ENCODE measurements at regions not wholly inside any gene's neighbourhood (a gene's known extent, or its start where the extent isn't known, plus 50 kb on each side); places are given as distances from the start of the nearest gene placed in this dataset.

DNA sequence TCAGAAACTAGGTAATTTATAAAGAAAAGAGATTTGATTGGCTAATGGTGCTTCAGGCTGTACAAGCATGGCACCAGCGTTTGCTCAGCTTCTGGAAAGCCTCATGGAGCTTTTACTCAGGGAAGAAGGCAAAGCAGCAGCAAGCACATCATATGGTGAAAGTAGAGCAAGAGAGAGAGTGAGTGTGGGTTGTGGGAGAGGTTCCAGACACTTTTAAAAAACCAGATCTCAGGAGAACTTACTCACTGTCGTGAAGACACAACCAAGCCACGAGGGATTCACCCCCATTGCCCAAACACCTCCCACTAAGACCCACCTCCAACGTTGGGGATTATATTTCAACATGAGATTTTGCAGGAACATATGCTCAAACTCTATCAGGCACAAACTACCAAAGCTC lies 554.6 kb upstream of the TNP1 start:
- H3K27me3 ChIP-seq (ENCODE audit: control insufficient read depth, insufficient read depth, low read length), result no peaks in the 10 kb centered on the region
- no peak overlapping the region for H3K4me3 ChIP-seq (ENCODE audit: low read length)
- H3K9ac ChIP-seq (ENCODE audit: low read length), result no peak overlapping the region
- no peaks in the 10 kb centered on the region for H3K4me1 ChIP-seq (ENCODE audit: control insufficient read depth, insufficient read depth, low read length)
- H3K36me3 ChIP-seq (ENCODE audit: control insufficient read depth, insufficient read depth, low read length), result no peaks in the 10 kb centered on the region
- no peaks in the 10 kb centered on the region for H3K9me3 ChIP-seq (ENCODE audit: control insufficient read depth, low read length)

DNA sequence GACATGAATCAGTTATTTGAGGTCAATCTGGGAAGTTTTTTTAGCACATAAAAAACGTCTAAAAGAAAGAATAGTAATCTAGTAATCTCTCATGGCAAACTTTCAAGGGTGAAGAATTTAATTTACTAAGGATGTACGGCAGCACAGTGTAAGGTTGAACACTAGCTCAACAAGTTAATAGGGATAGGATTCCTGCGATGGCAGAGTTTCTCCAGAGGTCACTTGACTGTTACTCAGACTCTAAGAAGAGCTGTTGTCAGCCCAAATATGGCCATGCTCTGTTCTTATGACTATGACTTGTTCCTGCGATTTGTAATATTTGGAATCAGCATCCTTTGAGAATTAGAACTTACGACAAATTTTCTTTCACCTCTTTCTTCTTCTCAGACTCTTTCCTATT lies 553.3 kb upstream of the TNP1 start:
- no peak overlapping the region for H3K9ac ChIP-seq (ENCODE audit: low read length)
- H3K27me3 ChIP-seq (ENCODE audit: control insufficient read depth, insufficient read depth, low read length), result no peaks in the 10 kb centered on the region
- no peaks in the 10 kb centered on the region for H3K36me3 ChIP-seq (ENCODE audit: control insufficient read depth, insufficient read depth, low read length)
- H3K9me3 ChIP-seq (ENCODE audit: control insufficient read depth, low read length), result no peaks in the 10 kb centered on the region
- no peaks in the 10 kb centered on the region for H3K4me1 ChIP-seq (ENCODE audit: control insufficient read depth, insufficient read depth, low read length)
- no peak overlapping the region for H3K4me3 ChIP-seq (ENCODE audit: low read length)

DNA sequence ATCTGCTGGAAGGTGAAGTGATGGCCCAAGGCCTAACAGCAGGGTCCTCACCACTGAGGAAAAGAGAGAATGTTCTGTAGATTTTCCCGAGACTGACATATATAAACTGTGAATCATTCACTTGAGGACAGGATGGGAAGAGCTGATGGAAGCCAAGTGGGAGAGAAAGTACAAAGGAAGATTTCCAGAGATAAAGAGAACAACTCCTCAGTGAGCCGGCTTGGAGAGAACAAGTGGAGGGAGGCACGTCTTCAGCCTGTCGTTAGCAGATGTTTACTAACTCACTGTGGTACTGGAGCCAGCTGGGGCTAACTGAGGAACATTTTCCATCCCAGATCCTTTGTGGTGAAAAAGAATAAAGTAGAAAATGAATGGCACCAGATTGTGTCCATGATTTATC lies 552.9 kb upstream of the TNP1 start:
- Histone ChIP-seq H3K9ac (ENCODE audit: low read length) (no peak overlapping the region), H3K27me3 (ENCODE audit: control insufficient read depth, insufficient read depth, low read length) (no peaks in the 10 kb centered on the region), H3K36me3 (ENCODE audit: control insufficient read depth, insufficient read depth, low read length) (no peaks in the 10 kb centered on the region), H3K4me3 (ENCODE audit: low read length) (no peak overlapping the region), H3K4me1 (ENCODE audit: control insufficient read depth, insufficient read depth, low read length) (no peaks in the 10 kb centered on the region), H3K9me3 (ENCODE audit: control insufficient read depth, low read length) (no peaks in the 10 kb centered on the region)

DNA sequence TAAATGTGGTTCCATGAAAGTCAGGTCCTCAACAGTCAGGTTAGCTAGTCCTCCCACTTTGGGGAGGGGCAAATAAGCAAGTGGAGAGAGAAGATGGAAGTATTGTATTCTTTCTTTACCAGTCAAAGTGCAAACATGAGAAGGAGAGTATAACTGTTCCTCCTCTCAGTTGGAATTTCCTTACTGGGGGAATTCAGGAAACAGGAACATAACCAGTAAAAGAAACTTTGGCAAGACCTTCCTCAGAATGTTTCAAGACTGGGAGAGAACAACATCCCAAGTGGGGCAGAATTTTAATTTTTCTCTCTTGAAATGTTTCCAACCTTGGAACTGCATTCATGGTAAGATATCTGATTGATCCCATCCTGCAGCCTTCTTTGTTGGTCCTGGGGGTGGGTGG lies 552.4 kb upstream of the TNP1 start:
- Histone ChIP-seq H3K36me3 (ENCODE audit: control insufficient read depth, insufficient read depth, low read length) (no peaks in the 10 kb centered on the region), H3K27me3 (ENCODE audit: control insufficient read depth, insufficient read depth, low read length) (no peaks in the 10 kb centered on the region), H3K4me3 (ENCODE audit: low read length) (no peak overlapping the region), H3K9me3 (ENCODE audit: control insufficient read depth, low read length) (no peaks in the 10 kb centered on the region), H3K4me1 (ENCODE audit: control insufficient read depth, insufficient read depth, low read length) (no peaks in the 10 kb centered on the region), H3K9ac (ENCODE audit: low read length) (no peak overlapping the region)

DNA sequence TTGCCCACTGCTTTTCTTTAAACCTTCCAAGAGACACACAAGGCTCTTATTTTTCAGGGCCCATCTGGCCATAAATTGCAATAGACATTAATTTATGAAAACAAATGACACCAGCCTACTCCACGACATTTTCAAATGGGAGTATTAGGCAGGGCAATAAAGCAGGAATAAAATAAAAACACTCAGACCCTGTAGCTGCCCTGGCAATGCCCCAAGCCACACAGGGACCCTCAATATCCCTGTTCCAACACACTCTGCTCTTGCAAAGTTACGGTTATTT lies 550.8 kb upstream of the TNP1 start:
- Histone ChIP-seq H3K4me3 (ENCODE audit: low read length) (no peak overlapping the region), H3K9me3 (ENCODE audit: control insufficient read depth, low read length) (no peaks in the 10 kb centered on the region), H3K9ac (ENCODE audit: low read length) (no peak overlapping the region), H3K27me3 (ENCODE audit: control insufficient read depth, insufficient read depth, low read length) (no peaks in the 10 kb centered on the region), H3K4me1 (ENCODE audit: control insufficient read depth, insufficient read depth, low read length) (no peaks in the 10 kb centered on the region), H3K36me3 (ENCODE audit: control insufficient read depth, insufficient read depth, low read length) (no peaks in the 10 kb centered on the region)

DNA sequence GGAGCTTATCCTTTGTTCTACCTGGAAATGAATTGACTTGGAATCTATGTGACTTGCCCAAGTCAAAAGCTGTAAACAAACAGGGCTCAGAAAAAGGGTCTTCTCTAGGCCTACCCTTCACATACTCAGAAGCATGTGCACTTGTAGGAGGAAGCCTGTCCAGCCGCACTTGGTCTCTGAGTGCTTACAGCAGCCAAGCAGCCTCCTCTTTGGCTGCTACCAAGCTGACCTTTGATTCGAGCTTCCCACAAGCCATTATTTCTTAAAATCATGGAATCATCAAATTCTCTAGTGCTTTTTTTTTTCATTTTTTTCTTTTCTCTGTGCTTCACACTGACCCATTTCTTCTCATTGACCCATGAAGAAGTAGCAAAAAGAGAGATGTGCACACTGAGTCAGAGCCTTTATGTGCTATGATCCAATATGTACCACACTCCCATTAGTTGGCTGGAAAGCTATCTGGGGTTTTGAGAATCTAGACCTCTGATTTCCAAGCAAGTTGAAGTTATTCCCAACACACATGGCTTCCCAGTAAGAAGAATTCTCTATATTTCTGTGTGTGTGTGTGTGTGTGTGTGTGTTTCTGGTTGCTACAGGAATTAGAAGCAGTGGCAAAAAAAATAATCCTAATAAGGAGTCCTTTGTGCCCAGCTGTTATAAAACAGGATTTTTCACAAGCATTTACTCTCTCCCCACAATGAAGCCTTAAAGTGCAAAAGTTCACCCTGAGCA lies 550.3 kb upstream of the TNP1 start:
- H3K9ac ChIP-seq (ENCODE audit: low read length), result no peak overlapping the region
- no peaks in the 10 kb centered on the region for H3K9me3 ChIP-seq (ENCODE audit: control insufficient read depth, low read length)
- H3K27me3 ChIP-seq (ENCODE audit: control insufficient read depth, insufficient read depth, low read length), result no peaks in the 10 kb centered on the region
- no peak overlapping the region for H3K4me3 ChIP-seq (ENCODE audit: low read length)
- no peaks in the 10 kb centered on the region for H3K4me1 ChIP-seq (ENCODE audit: control insufficient read depth, insufficient read depth, low read length)
- no peaks in the 10 kb centered on the region for H3K36me3 ChIP-seq (ENCODE audit: control insufficient read depth, insufficient read depth, low read length)

DNA sequence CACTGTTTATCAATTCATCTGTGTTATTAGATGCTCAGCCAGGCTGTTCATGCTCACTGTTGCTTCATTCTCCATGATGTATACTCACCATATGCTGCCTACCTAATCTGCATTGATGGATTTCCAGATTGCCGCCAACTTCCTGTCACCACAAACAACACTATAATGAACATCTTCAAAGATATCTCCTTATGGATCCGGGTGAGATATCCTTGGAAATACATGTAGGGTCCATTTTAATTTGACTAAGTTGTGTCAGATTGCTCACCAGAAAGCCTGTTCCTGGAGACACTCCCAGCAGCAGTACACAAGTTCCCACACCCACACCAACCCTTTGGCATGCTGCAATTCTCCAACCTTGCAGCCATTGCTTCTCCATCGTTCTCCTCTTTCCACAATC lies 547.5 kb upstream of the TNP1 start:
- no peaks in the 10 kb centered on the region for H3K4me1 ChIP-seq (ENCODE audit: control insufficient read depth, insufficient read depth, low read length)

DNA sequence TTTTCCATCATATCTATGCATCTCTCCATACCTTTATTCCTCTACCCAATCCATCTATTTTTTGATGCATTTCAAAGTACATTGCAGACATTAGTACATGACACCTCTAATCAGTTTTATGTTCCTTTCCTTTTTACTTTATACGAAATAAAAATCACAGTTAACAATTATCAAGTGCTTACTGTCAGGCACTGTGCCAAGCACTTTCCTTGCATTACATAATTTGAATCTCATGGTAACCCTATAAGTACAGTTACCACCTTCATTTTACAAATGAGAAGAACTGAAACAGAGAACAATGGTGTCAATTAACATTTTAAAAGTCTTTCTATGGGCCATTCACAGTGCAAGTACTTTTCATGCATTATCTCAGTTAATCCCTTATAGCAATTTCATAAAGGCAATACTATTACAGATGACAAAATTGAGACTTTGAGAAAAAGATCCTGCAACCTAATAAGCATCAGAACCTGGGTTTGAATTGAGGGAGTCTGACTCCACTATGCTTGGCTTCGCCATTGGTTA lies 544.4 kb upstream of the TNP1 start:
- H3K9ac ChIP-seq (ENCODE audit: low read length), result no peak overlapping the region
- H3K9me3 ChIP-seq (ENCODE audit: control insufficient read depth, low read length), result no peaks in the 10 kb centered on the region
- H3K4me3 ChIP-seq (ENCODE audit: low read length), result no peak overlapping the region
- no peaks in the 10 kb centered on the region for H3K27me3 ChIP-seq (ENCODE audit: control insufficient read depth, insufficient read depth, low read length)
- no peaks in the 10 kb centered on the region for H3K36me3 ChIP-seq (ENCODE audit: control insufficient read depth, insufficient read depth, low read length)
- no peaks in the 10 kb centered on the region for H3K4me1 ChIP-seq (ENCODE audit: control insufficient read depth, insufficient read depth, low read length)

More for the DNA sequence above, 547.5 kb upstream of the TNP1 start:
- Histone ChIP-seq H3K9ac (ENCODE audit: low read length) (no peak overlapping the region), H3K27me3 (ENCODE audit: control insufficient read depth, insufficient read depth, low read length) (no peaks in the 10 kb centered on the region), H3K36me3 (ENCODE audit: control insufficient read depth, insufficient read depth, low read length) (no peaks in the 10 kb centered on the region), H3K9me3 (ENCODE audit: control insufficient read depth, low read length) (no peaks in the 10 kb centered on the region), H3K4me3 (ENCODE audit: low read length) (no peak overlapping the region)

DNA sequence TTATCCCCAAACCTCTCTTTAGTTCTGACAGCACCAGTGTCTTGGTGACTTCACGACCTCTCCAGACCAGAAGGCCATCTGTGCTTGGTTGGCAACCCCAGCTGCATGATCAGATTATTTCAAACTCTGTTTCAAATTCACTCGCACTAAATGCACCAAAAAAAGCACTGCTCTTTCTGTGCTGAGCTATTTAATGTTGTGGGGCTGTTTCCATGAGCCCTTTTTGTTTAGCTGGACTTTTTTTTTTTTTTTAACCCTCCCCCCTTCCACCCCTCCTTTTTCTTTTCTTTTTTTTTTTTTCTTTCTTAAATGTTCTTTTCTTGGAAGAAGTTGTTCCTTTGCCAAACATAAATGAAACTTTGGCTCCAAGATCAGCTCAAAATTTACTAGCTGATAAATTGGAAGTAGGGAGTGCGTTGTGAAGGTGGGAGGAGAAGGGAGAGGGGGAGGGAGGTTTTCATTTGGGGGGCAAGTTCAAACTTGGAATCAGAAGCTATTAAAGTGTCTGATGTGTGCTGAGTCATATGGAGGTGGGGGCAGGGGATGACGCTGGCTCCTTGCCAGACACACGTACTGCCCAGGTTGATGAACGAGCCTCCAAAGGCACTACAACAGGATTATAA lies 543.0 kb upstream of the TNP1 start:
- H3K27me3 ChIP-seq (ENCODE audit: control insufficient read depth, insufficient read depth, low read length), result no peaks in the 10 kb centered on the region
- no peak overlapping the region for H3K9ac ChIP-seq (ENCODE audit: low read length)

DNA sequence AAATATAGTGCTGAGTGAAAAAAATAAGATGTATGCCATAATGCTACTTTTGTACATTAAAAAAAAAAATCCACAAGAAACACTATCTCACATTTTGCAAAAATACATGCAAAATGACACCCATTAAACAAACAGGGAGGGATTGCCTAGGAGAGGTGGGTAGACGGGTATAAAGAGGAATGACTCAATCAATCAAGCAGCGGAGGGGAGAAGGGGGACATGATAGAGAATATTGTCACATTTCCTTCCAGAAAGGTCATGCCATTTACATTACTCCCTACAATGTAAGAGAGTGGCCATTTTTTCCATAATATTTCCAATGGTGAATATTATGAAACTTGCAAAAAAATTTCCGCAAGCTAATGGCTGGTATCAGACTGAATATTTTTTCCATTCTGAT lies 542.3 kb upstream of the TNP1 start:
- no peaks in the 10 kb centered on the region for H3K9me3 ChIP-seq (ENCODE audit: control insufficient read depth, low read length)
- no peaks in the 10 kb centered on the region for H3K36me3 ChIP-seq (ENCODE audit: control insufficient read depth, insufficient read depth, low read length)
- no peaks in the 10 kb centered on the region for H3K4me1 ChIP-seq (ENCODE audit: control insufficient read depth, insufficient read depth, low read length)

More for the DNA sequence above, 543.0 kb upstream of the TNP1 start:
- H3K4me1 ChIP-seq (ENCODE audit: control insufficient read depth, insufficient read depth, low read length), result no peaks in the 10 kb centered on the region
- no peak overlapping the region for H3K4me3 ChIP-seq (ENCODE audit: low read length)
- no peaks in the 10 kb centered on the region for H3K36me3 ChIP-seq (ENCODE audit: control insufficient read depth, insufficient read depth, low read length)
- H3K9me3 ChIP-seq (ENCODE audit: control insufficient read depth, low read length), result no peaks in the 10 kb centered on the region

DNA sequence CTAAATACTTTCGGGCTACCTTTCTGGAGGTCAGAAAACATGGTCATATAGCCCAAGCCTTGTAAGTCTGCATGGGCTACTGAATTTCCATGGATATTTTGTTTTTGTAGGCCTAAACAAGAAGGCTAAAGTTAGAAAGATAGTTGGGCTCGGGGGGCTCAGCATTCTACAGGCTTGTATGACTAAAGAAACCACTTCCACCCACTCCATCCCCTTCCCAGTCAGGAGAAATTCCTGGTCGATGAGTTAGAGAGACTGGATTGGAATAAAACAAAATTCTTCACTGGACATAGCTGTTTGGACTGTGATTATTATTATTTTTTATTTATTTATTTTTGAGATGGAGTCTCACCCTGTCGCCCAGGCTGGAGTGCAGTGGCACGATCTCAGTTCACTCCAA lies 539.4 kb upstream of the TNP1 start:
- Histone ChIP-seq H3K27me3 (ENCODE audit: control insufficient read depth, insufficient read depth, low read length) (no peaks in the 10 kb centered on the region), H3K9me3 (ENCODE audit: control insufficient read depth, low read length) (no peaks in the 10 kb centered on the region), H3K4me1 (ENCODE audit: control insufficient read depth, insufficient read depth, low read length) (no peaks in the 10 kb centered on the region), H3K36me3 (ENCODE audit: control insufficient read depth, insufficient read depth, low read length) (no peaks in the 10 kb centered on the region), H3K4me3 (ENCODE audit: low read length) (no peak overlapping the region), H3K9ac (ENCODE audit: low read length) (no peak overlapping the region)

More for the DNA sequence above, 542.3 kb upstream of the TNP1 start:
- no peak overlapping the region for H3K4me3 ChIP-seq (ENCODE audit: low read length)
- no peak overlapping the region for H3K9ac ChIP-seq (ENCODE audit: low read length)
- H3K27me3 ChIP-seq (ENCODE audit: control insufficient read depth, insufficient read depth, low read length), result no peaks in the 10 kb centered on the region

DNA sequence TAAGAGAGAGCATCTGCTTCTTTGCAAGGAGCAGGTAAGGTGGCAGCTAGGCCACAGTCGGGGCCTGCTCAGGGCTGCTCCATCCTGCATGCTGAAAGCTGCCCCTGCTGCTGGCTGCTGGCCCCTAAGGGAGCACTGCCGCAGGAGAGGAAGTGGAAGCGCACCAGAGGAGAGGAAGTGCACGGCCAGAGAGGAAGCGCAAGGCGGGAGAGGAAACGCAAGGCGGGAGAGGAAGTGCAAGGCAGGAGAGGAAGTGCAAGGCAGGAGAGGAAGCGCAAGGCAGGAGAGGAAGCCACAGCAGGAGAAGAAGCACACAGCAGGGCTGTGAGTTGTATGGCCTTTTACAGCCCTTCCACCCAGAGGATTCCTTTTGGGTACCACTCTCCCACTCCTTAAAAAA lies 539.0 kb upstream of the TNP1 start:
- no peak overlapping the region for H3K4me3 ChIP-seq (ENCODE audit: low read length)
- no peaks in the 10 kb centered on the region for H3K27me3 ChIP-seq (ENCODE audit: control insufficient read depth, insufficient read depth, low read length)
- no peak overlapping the region for H3K9ac ChIP-seq (ENCODE audit: low read length)
- no peaks in the 10 kb centered on the region for H3K4me1 ChIP-seq (ENCODE audit: control insufficient read depth, insufficient read depth, low read length)
- H3K9me3 ChIP-seq (ENCODE audit: control insufficient read depth, low read length), result no peaks in the 10 kb centered on the region
- H3K36me3 ChIP-seq (ENCODE audit: control insufficient read depth, insufficient read depth, low read length), result no peaks in the 10 kb centered on the region
